Smooth muscle cell of the brain vasculature (primary cell): ENCODE measurements at regions not wholly inside any gene's neighbourhood (a gene's known extent, or its start where the extent isn't known, plus 50 kb on each side); places are given as distances from the start of the nearest gene placed in this dataset.
"Not testable (repeated sequence)": the region's sequence is repeated elsewhere in the genome, so short reads cannot be mapped to it uniquely, and the experiment has no call there.

Experiments used
- DNase-seq: peaks from one replicate; pipeline ENCODE4 v3.0.0-alpha.2; 2012; ENCODE audit warnings: low read depth, low spot score

DNA sequence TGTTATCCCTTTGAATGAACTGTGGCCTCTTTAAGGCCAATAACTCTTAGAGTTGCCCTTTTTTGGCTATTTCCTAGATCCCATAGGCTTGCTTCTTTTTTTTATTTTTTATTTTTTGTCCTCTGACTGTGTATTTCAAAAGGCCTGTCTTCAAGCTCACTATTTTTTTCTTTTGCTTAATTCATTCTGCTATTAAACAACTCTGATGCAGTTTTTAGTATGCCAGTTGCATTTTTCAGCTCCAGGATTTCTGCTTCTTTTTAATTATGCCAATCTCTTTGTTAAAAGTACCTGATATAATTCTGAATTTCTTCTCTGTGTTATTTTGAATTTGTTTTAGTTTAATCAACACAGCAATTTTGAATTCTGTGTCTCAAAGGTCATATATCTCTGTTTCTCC is 912.1 kb downstream of the PLOD2 start:
- DNase-seq: no peak

DNA sequence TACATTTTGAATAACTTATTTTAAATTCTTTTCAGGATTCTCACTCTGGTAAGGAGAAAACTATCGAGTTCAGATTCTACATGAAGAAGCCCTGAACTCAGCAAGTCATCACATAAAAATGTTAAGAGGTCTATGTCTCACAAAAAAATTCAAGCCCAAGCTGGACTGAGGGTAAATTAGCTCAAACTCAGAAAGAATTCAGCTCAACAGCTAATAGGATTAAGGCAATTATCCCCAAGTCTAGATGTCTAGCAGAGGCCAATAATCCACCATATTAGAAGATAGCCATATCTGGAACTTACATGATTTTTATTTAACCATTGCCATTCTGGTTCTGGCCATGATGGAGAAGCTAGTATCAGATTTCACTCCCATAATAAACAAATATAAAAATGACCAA is 909.7 kb downstream of the PLOD2 start:
- DNase-seq: no peak

DNA sequence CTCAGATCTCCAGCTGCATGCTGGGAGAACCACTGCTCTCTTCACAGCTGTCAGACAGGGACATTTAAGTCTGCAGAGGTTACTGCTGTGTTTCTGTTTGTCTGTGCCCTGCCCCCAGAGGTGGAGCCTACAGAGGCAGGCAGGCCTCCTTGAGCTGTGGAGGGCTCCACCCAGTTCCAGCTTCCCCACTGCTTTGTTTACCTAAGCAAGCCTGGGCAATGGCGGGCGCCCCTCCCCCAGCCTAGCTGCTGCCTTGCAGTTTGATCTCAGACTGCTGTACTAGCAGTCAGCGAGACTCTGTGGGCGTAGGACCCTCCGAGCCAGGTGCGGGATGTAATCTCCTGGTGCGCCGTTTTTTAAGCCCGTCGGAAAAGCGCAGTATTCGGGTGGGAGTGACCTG is 903.0 kb downstream of the PLOD2 start:
- DNase-seq: not testable (repeated sequence)

DNA sequence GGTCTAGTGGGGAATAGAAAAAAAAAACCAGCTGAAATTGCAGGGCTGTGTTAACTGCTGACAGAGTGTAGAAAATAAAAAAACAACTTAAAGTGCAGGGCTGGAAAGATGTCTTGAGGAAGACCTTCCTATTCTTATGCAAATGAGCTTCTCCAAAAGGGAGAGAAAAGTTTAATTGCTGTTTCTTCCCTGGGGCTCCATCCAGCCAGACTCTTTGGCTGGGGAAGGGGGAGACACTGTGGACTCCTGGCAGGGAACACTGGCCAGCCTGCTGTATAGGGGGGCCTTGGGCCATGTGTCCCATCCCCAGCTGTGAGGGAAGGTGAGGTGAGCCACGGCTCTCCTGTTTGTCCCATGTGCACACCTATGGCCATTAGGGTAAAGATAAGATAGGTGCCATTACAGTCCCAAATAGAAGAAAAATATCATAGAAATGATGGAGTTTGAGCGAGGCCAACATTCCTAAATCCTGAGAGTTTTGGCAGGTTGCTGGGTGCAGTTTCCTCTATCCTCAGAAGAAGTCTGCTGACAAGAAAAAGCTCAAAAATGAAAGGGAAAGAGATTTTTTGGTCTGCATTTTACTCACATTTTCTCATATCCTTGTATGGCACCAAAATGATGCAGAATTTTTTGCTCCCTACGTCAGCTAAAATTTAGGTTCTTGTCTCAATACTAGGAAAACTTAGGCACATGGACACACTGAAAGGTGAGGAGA is 901.7 kb downstream of the PLOD2 start:
- DNase-seq: no peak

DNA sequence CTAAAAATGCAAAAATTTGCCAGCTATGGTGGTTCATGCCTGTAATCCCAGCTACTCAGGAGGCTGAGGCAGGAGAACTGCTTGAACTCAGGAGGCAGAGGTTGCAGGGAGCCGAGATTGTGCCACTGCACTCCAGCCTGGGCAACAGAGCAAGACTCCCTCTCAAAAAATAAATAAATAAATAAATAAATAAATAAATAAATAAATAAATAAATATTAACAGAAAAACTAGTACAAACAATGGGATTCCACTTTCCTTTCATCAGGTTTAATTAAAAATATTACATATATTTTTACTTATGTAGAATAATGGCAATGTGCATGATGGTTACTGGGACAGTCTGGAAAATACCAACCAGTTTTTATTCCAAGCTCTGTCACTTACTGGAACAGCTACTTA is 897.5 kb downstream of the PLOD2 start:
- DNase-seq: not testable (repeated sequence)

DNA sequence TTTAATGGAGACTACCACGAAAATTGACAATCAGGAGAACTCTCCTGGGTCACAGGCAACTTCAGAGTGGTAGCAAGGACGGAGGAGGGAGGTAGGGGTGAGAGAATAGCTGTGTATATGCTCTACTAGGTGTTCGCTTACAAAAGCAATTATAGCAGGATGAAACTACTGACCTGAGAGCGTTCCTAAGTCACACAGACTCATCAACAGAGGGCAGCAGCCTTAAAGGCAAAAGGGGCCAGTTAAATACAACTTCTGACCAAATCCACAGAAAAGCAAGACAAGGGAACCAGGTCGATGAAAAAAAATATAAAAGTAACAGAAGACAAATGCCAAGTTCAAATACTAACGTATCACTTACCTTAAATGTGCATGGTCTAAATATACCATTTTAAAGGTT is 894.6 kb downstream of the PLOD2 start:
- DNase-seq: no peak

DNA sequence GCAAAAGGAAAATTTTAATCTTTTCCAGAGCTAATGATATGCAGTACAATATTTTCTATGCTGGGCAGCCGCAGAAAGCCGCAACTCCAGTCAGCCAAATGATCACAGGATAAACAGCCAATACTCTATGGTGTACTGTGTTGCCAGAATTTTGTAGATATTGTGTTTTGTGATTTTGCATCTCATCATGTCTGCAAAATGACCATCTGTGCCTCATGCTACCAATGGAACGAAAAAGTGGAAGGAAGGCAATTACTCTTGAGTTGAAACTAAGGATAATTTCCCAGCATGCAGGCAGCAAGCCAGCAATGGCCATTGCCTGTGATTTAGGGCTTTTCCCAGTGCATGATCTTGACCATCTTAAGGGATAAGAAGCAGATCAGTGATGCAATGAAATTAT is 891.9 kb downstream of the PLOD2 start:
- DNase-seq: no peak

DNA sequence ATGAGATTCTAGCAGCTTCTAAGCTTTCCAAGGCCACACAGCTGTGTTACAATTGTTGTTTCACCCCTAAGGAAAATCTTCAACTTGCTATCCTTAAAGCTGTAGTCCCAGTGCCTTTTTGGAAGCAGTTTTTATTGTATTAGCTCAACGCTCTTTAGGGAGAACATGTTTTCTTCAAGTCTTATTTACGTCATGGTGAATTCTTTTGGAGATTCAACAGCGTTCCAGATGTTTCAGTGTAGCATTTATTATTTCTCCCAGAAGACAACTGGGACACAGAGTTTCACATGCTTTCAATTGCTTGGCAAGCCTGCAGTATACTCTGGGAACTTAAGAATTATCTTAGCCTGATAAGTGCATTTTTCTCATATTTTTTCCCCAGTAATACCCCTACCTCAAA is 888.3 kb downstream of the PLOD2 start:
- no peak for DNase-seq

DNA sequence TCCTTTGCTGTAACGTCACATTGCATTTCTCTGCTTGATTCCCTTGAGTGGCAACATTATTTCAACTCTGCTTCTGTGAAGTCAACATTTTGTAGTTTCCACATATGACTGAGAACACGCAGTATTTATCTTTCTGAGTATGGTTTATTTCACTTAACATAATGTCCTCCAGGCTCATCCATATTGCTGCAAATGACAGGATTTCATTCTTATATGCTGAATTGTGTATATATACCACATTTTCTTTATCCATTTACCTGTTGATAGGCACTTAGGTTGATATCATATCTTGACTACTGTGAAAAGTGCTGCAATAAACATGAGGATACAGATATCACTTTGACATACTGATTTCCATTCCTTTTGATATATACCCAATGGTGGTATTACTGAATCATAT is 878.5 kb downstream of the PLOD2 start:
- no peak for DNase-seq

DNA sequence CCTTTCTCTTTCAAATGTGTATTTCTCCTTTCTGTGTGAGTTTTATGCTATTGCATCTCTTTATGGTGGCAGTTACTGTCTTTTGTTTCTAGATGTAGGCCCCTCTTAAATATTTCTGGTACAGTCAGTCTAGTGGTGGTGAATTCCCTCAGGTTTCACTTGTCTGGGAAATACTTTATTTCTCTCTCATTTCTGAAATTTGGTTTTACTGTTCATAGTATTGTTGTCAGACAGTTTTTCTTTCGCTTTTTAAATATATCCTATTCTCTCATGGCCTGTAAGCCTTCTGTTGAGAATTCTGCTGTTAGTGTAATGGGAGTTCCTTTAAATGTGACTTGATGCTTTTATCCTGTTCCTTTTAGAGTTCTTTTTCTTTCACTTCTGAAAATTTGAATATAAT is 874.0 kb downstream of the PLOD2 start:
- DNase-seq: no peak

DNA sequence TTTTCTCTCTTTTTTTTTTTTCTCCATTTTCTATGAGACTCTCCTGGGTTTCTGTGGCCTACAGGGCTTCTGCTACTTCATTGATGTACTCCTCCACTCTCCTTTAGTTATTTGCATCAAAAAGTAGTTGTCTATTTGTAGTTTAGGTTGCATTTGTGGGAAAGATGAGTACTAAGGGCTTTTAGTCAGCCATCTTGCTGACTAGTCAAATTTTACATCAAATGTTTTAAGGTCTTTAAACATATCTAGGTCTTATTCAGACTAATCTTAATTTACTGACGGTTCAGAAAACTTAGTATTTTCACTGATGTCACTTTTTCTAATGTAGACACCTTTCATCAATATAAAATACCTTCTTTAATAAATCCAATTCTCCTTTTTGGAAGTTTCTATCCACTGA is 871.0 kb downstream of the PLOD2 start:
- DNase-seq: no peak

DNA sequence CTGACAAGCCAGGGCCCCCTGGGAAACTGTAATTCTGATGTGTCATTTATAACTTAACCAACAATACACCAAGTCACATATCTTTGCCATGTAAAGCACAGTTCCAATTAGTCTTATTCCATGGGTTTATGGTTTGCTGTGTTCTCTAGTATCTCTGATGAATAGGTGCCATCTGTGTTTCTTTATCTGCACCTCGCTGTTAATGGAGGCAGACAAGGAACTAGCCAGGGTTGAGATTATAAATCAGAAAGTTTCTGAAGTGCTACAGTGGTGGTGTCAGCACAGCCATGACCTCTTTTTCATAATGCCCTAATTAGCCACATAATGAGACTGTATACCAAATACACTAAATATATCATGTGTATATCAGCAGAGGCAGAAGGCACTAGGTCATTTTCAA is 866.4 kb downstream of the PLOD2 start:
- no peak for DNase-seq

DNA sequence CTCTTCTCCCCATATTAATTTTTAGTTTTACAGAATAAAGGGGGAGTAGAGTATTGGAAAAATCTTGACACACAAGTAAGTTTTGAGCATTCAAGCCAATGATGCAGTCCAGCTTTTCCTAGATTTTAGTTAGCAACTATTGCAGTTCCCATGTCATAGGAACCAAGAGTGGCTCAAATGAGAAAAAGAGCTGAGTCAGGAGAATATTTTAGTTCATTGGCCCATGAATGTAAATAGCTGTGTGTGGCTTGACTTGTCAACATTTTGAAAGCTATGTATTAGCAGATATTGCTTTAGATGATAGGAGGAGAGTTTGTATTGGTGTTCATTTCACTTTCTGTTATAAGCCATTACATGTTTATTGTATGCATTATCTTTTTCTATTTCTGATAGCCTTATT is 853.7 kb downstream of the PLOD2 start:
- no peak for DNase-seq

DNA sequence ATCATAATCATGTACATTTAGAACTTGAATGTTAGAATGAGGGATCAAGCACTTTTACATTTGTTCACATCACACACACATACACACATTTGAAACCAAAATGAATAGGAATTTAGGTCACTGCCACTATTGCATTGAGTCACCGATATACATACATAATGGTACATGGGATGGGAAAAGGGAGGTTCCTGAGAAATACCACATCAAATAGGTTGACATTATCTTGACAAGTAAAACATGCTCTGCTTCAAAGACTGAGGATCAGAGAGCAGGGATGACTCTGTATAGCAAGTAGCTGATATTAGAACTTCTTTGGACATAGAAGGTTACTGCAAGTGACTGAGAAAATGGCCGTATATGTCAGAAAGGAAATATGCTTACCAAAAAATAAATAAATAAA is 847.2 kb downstream of the PLOD2 start:
- no peak for DNase-seq

DNA sequence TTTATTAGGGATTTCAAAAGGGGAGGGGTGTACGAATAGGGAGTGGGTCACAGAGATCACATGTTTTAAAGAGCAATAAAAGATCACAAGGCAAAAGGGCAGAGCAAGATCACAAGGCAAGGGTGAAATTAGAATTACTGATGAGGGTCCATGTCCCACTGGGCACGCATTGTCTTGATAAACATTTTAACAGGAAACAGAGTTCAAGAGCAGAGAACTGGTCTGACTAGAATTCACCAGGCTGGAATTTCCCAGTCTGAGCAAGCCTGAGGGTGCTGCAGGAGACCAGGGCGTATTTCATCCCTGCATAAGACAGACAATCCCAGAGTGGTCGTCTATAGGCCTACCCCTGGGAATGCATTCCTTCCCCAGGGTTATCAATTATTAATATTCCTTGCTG is 844.7 kb downstream of the PLOD2 start:
- not testable (repeated sequence) for DNase-seq

DNA sequence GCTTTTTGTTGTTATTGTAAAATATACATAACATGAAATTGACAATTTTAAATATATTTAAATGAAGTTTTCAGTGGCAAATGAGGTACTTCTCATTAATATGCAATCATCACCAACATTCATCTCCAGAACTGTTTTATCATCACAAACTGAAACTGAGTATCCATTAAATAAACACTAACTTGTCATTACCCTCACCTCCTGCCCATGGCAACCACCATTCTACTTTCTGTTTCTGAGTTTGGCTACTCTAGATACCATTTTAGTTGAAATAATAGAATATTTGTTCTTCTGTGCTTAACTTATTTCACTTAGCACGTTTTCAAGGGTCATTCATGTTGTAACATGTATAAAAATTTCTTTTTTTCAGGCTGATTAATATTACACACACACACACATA is 834.3 kb downstream of the PLOD2 start:
- no peak for DNase-seq

DNA sequence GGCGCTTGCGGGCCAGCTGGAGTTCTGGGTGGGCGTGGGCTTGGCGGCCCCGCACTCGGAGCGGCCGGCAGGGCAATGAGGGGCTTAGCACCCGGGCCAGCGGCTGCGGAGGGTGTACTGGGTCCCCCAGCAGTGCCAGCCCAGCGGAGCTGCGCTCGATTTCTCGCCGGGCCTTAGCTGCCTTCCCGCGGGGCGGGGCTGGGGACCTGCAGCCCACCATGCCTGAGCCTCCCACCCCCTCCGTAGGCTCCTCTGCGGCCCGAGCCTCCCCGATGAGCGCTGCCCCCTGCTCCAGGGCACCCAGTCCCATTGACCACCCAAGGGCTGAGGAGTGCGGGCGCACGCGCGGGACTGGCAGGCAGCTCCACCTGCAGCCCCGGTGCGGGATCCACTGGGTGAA is 827.6 kb downstream of the PLOD2 start:
- DNase-seq: not testable (repeated sequence)

DNA sequence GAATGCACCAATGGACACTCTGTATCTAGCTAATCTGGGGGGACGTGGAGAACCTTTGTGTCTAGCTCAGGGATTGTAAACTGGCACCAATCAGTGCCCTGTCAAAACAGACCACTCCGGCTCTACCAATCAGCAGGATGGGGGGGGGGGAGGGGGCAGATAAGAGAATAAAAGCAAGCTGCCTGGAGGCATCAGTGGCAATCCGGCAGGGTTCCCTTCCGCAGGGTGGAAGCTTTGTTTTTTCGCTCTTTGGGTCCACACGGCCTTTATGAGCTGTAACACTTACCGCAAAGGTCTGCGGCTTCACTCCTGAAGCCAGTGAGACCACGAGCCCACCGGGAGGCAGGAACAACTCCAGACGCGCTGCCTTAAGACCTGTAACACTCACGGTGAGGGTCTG is 827.1 kb downstream of the PLOD2 start:
- DNase-seq: no peak

DNA sequence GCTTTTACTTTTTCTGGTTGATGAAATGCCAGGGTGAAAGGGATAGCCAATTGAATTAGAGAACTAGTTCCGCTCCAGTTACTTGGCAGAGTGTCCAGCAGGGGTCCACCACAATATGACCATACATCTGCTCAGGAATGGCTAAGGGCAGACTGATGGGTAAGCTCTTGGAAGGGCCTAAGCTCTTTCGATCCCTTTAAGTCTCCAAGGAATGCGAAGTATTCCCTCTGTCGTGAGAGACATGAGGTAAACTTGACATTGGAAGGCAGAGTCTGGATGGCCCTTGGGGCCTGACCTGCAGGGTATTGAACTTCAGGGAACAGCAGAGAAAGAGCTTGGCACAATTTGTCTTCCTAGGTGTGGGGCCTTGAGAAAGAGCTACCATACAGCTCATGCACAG is 805.8 kb downstream of the PLOD2 start:
- DNase-seq: no peak

DNA sequence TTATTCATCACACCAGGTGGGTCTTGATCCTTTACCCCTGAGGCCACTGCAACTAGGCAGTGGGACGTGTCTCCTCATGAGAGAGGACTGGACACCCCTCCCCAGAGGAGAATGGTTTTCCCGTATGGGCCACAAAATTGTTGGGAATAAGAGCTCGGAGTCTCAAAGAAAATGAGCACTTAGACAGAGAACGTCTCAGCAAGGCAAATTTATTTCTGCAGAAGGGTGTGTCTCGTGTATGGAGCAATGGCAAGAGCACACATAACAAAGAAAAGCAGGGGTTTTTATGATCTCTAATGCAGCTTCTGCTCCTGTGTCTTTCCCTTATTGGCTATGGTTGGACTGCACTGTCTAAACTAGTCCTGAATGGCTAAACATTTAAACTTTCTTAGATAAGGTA is 803.5 kb downstream of the PLOD2 start:
- DNase-seq: no peak

DNA sequence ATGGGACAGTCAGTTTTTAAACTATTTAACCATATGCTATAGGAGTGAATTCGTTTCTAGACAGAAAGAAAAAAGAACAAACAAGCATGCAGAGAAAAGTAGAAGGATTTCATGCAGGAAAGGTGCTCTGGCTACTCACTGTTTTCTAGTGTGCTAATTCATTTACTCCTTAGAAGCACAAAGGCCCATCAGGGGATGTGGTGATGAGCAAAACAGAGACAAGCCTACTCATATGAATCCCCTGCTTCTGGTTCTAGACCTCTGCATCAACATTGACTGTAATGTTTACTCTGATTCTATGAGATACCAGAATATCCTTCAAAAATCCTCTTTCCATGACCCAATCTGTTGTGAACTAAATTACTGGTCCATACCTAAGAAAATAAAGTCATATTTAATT is 801.9 kb downstream of the PLOD2 start:
- no peak for DNase-seq

DNA sequence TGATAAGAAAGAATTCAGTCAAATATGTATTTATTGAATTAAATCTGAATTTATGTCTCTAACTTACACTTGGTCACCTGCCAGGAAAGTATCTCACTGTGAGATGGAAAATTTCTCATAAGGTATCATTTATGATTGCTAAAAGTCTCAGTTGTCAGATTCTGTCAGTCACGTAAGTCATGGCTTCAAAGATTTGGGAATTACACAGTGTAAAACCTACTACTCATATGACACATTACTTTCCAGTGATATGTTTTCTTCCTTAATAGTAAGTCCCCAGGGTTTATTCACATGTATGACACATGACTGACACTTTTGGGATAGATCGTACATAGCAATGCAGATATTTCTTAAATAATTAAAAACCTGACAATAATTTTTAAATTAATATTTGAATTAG is 792.2 kb downstream of the PLOD2 start:
- DNase-seq: no peak

DNA sequence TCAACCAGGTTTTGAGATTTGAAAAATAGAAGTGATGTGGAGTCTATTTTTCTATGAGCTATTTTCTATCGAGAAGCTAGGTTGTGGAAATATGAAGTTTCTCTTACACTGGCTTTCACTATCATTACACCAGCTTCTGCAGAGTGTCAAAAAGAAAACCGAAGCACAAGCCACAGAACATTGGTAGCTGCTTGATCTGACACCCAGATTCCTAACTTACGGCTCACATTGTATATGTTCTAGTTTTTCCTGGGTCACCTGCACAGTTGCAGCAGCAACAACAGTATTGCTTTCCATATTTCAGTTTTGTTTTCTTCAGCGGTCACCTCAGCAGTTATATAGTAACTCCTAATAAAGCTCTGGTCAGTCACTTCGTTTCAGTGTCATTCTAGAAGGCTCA is 790.1 kb downstream of the PLOD2 start:
- DNase-seq: no peak

DNA sequence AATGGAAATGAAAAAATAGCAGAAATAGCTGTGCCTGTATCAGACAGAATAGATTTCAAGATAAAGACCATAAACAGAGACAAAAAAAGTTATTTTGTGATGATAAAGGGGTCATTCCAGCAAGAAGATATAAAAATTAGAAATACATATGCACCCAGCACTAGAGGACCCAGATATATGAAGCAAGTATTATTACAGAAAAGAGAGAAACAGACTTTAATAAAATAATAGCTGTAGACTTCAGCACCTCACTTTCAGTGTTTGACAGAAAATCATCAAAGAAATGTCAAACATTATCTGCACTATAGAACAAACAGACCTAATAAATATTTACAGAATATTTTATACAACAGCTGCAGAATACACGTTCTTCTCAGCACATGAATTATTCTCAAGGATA is 783.7 kb downstream of the PLOD2 start:
- DNase-seq: no peak
